HUES64 (cell line): ENCODE measurements at regions not wholly inside any gene's neighbourhood (a gene's known extent, or its start where the extent isn't known, plus 50 kb on each side); places are given as distances from the start of the nearest gene placed in this dataset.

ENCODE experiments used
- H3K27ac ChIP-seq: 2 replicates; pipeline ENCODE4 v1.7.0; 2013; ENCODE audit warnings: low read depth, low read length, inconsistent platforms
- H3K27me3 ChIP-seq: 2 replicates; pipeline ENCODE4 v1.6.1; 2013; ENCODE audit warnings: mild to moderate bottlenecking, low read length; ENCODE audit not compliant: insufficient read depth
- H3K36me3 ChIP-seq: 2 replicates; pipeline ENCODE4 v1.6.1; 2013; ENCODE audit warnings: mild to moderate bottlenecking, low read length; ENCODE audit not compliant: insufficient read depth
- H3K4me1 ChIP-seq: 2 replicates; pipeline ENCODE4 v1.6.1; 2013; ENCODE audit warnings: mild to moderate bottlenecking, low read length, moderate library complexity; ENCODE audit not compliant: insufficient read depth
- H3K4me3 ChIP-seq: 2 replicates; pipeline ENCODE4 v1.5.1; 2013; ENCODE audit warnings: mild to moderate bottlenecking, low read length, moderate library complexity
- H3K9ac ChIP-seq: 2 replicates; pipeline ENCODE4 v1.6.1; 2013; ENCODE audit warnings: mild to moderate bottlenecking, low read depth, low read length
- H3K9me3 ChIP-seq: 2 replicates; pipeline ENCODE4 v1.6.1; 2013; ENCODE audit warnings: low read depth, low read length; ENCODE audit not compliant: insufficient read depth
- WGBS: fragments of 150-250, 120-280 bp; methylation state at CpG from one replicate; pipeline ENCODE4 v1.1.7; 2013; ENCODE audit warnings: missing lambda C conversion rate; 5-methylcytosine and 5-hydroxymethylcytosine counted together

DNA sequence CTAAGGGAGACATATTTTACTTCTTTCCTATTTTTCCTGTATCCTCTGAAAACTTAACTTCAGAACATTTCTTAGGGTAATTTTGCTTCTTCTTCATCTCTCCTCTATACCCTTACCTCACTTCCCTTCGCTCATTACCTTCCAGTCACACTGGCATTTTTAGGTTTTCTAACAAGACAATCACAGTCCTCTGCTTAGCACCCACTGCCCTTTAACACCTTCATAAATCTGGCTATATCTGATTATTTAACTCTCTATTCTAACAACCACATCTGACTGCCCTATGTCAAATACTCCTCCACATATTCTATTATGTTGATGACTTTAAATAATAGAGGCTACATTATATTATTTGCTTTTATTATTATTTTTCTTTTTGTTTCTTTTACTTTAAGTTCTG is 1058.0 kb upstream of the CNTN5 start:
- Histone ChIP-seq H3K27me3 (no peaks in the 10 kb centered on the region), H3K9me3 (no peaks in the 10 kb centered on the region), H3K9ac (no peak overlapping the region), H3K27ac (no peak overlapping the region), H3K36me3 (no peaks in the 10 kb centered on the region), H3K4me1 (no peaks in the 10 kb centered on the region), H3K4me3 (no peak overlapping the region)
- WGBS, result 48% methylated on average over 1 of the region's 1 CpG

DNA sequence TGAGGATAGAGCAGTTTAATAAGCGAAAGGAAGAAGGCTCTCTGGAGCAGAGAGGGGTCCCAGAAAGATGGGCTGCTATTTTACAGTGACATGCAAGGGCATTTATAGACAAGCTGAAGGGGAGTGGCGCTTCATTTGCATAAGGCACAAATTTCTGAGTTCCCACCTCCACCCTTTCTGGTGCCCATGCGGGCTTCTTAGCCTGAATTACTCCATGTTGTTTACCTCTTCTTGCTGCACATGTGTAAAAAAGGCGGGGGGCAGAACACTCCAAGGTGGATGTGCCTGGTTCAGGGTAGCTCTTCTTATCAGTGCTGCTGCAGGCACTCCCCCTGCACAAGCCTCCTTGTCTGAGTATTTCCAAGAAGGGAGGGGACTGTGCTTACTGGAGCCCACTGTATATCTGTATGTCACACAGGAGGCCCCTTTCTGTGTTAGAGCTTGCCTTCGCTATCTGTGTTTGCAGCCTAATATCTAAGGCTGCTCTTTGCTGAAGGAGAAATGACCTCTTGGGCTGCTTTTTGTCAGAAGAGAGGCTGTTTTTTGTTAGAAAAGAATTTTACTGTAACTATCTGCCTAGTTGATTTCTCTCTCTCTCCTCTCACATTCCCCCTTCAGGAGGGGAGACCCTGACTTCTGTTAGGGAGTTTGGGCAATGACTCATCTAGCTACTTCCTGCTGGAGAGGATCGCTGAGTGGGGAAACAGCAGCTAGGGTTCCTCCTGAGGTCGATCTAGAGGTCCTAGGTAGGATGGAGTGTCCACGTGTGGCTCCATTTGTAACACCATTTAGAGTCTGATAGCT is 1057.0 kb upstream of the CNTN5 start:
- 83% methylated on average over 8 of the region's 8 CpGs for WGBS
- H3K27ac ChIP-seq, result no peak overlapping the region
- H3K9ac ChIP-seq, result no peak overlapping the region
- H3K36me3 ChIP-seq, result no peaks in the 10 kb centered on the region
- no peaks in the 10 kb centered on the region for H3K9me3 ChIP-seq
- no peaks in the 10 kb centered on the region for H3K4me1 ChIP-seq
- no peaks in the 10 kb centered on the region for H3K27me3 ChIP-seq
- H3K4me3 ChIP-seq, result no peak overlapping the region

DNA sequence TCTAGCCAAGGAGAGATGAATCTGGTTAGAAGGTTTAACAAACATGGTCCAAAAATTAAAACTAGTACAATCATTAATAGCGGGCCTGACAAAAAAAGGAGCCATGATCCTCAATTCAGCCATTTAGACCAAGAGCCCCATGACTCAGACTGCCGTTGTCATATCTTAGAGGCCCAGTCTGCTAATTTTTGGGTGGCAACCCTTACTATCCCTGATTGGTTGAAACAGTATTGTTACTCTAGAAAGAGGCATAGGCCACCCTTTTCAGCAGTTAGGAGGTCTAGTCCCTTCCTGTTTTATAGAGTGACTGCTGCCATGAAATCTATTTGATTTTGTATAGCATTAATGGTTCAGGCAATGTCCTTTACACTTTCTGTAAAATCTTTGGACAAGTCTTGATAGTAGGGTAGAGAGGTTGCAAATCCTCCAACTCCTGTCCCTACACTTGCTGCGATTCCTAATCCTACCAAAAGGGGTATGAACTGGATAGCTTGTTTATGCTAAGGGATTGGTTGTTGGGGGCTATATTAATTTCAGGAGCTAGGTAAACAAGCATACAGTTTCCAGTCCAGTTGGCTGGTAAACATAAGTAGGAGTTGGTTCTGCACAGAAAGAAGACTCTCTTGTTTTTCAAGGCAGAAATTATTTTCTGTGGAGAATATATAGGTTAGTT is 1056.3 kb upstream of the CNTN5 start:
- H3K36me3 ChIP-seq, result no peaks in the 10 kb centered on the region
- H3K9ac ChIP-seq, result no peak overlapping the region
- WGBS, result 100% methylated on average over 3 of the region's 3 CpGs
- no peaks in the 10 kb centered on the region for H3K9me3 ChIP-seq
- H3K27me3 ChIP-seq, result no peaks in the 10 kb centered on the region
- H3K4me1 ChIP-seq, result no peaks in the 10 kb centered on the region
- no peak overlapping the region for H3K4me3 ChIP-seq
- H3K27ac ChIP-seq, result no peak overlapping the region

DNA sequence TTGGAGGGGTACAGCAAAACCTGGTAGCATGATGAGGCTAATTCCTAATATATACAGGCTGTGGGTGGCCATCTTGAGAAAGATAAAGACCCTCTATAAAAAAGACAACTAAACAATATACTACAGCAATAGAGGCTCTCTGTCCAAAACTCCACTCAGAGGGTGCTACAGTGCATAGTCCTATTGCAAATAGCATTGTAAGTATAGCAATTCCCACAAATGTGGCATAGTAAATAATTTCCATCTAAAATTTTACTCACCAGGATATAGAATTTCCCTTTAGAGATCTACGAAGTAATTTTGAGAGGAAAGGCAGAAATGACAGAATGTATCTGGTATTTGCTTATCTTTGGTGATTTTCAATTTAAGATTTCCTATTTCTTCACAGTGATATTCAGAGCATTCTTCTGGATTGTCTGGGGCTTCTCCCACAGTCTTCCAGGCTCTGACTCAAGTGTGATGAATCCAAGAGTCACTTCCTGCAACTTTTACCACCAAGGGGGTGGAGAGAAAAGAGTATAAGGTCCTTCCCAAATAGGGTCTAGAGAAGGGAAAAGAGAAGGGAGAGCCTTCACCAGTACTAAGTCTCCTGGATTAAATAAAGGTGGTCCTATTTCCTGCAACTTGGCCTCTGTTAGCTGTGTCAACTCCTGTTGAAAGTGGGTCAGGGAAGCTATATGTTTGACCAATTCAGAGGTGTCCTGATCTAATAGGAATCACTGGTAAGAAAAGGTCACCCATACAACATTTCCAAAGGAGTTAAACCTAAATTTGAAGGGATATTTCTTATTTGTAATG is 1054.7 kb upstream of the CNTN5 start:
- WGBS, result 100% methylated on average over 1 of the region's 1 CpG
- Histone ChIP-seq H3K4me1 (no peaks in the 10 kb centered on the region), H3K9me3 (no peaks in the 10 kb centered on the region), H3K9ac (no peak overlapping the region), H3K27me3 (no peaks in the 10 kb centered on the region), H3K36me3 (no peaks in the 10 kb centered on the region), H3K27ac (no peak overlapping the region), H3K4me3 (no peak overlapping the region)

DNA sequence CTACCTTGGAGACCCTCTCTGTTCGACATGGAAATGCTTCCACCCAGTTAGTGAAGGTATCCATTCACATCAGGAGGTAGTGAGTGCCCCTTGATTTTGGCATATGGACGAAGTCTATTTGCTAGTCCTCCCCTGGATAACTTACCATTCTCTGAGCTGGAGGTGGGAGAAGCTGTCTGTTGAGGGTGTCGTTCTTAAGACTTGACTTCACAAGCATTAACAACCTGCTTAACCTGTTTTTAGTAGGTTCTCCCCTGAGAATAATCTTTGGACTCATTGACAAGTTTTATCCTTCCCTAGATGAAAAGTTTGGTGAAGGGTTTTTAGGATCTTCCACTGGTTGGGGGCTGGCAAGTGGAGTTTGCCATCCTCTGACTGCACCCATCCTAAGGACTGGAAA is 1053.8 kb upstream of the CNTN5 start:
- Histone ChIP-seq H3K36me3 (no peaks in the 10 kb centered on the region), H3K4me1 (no peaks in the 10 kb centered on the region), H3K27me3 (no peaks in the 10 kb centered on the region), H3K9me3 (no peaks in the 10 kb centered on the region), H3K27ac (no peak overlapping the region), H3K9ac (no peak overlapping the region), H3K4me3 (no peak overlapping the region)
- WGBS, result 94% methylated on average over 2 of the region's 3 CpGs

DNA sequence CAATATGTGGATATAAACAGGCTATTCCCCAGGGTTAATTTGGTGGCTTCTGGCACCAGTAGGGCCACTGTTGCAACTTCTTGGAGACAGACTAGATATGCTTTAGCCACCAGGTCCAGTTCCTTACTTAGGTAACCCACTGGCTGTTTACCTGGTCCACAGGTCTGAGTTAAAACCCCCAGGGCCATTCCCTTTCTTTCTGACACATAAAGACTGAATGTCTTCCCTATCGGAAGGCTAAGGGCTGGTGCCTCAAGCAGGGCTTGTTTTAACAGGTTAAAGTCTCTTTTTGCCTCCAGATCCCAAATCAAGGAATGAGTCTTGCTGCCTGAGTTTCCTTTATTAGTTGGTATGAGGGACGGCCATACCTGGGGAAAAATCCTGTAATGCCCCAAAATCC is 1052.7 kb upstream of the CNTN5 start:
- Histone ChIP-seq H3K27ac (no peak overlapping the region), H3K36me3 (no peaks in the 10 kb centered on the region), H3K4me3 (no peak overlapping the region), H3K9ac (no peak overlapping the region), H3K9me3 (no peaks in the 10 kb centered on the region), H3K4me1 (no peaks in the 10 kb centered on the region), H3K27me3 (no peaks in the 10 kb centered on the region)
- 92% methylated on average over 2 of the region's 2 CpGs for WGBS

DNA sequence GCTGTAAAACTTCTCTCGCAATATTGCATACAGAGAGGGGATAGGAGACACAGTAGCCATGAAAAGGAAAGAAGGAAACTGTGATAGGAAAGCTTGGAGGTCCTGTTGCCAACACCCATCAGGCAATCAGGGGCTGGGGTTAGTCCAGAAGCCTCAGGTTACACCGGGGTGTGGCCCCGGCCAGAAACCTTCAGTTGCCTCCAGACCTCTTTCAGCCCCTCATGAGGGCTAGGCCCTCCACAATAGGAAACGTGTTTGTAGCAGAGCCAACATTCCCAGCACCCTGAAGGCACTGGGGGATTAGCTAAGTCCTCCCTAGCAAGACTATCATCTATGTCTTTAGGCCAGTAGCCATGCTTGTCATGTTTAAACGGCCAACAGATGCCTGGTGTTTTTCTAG is 1048.0 kb upstream of the CNTN5 start:
- Histone ChIP-seq H3K36me3 (no peaks in the 10 kb centered on the region), H3K27me3 (no peaks in the 10 kb centered on the region), H3K9me3 (no peaks in the 10 kb centered on the region), H3K9ac (no peak overlapping the region), H3K4me1 (peaks cover 16% of the 10 kb centered on the region), H3K27ac (no peak overlapping the region), H3K4me3 (no peak overlapping the region)
- 84% methylated on average over 5 of the region's 5 CpGs for WGBS

DNA sequence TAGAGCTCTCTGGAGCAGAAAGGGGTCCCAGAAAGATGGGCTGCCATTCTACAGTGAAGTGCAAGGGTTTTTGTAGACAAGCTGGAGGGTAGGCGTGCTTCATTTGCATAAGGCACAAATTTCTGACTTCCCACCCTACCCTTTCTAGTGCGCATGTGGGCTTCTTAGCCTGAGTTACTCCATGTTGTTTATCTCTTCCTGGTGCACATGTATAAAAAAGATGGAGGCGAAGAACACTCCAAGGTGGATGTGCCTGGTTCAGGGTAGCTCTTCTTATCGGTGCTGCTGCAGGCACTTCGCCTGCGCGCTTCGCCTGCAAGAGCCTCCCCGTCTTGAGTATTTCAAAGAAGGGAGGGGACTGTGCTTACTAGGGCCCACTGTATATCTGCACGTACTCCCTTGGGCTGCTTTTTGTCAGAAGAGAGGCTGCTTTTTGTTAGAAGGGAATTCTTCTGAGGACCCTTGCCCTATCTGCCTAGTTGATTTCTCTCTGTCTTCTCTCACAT is 1047.3 kb upstream of the CNTN5 start:
- Histone ChIP-seq H3K4me3 (no peak overlapping the region), H3K36me3 (no peaks in the 10 kb centered on the region), H3K4me1 (peaks cover 16% of the 10 kb centered on the region), H3K27me3 (no peaks in the 10 kb centered on the region), H3K9me3 (no peaks in the 10 kb centered on the region), H3K9ac (no peak overlapping the region), H3K27ac (no peak overlapping the region)
- 87% methylated on average over 9 of the region's 10 CpGs for WGBS

DNA sequence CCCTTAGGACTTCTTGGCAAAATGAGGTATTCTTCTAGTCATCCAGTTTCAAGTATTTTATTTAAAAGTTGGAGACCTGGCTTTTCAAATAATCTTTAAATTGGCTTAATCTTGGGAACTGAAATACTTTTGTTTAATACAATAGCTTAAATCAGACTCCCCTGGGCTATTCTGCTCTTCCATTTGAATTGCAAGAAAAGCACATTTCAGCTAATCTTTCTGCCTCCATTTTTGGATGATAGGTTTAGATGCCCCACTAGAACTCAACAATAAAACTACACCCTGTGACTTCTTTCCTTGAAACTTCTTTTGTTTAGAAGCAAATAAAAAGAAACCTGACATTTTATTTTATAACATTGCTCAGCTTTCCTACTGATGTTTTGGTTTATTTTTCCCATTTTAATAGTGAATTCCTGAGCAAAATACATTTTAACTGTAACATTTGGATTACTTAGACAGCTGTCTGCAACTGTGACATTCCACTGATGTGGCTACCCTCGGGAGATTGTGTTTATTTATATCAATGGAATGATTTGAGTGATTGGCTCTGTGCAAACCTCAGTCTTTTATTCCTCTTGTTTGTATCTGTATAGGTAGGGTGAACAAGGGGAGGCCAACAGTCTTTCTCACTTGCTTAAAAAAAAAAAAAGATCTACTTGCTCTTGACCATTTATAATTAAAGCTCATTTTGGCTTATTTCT is 1045.8 kb upstream of the CNTN5 start:
- H3K4me1 ChIP-seq, result peaks cover 16% of the 10 kb centered on the region
- H3K36me3 ChIP-seq, result no peaks in the 10 kb centered on the region
- no peak overlapping the region for H3K4me3 ChIP-seq
- no peaks in the 10 kb centered on the region for H3K27me3 ChIP-seq
- 93% methylated on average over 1 of the region's 1 CpG for whole genome bisulfite sequencing
- H3K9ac ChIP-seq, result no peak overlapping the region
- no peak overlapping the region for H3K27ac ChIP-seq
- H3K9me3 ChIP-seq, result no peaks in the 10 kb centered on the region

DNA sequence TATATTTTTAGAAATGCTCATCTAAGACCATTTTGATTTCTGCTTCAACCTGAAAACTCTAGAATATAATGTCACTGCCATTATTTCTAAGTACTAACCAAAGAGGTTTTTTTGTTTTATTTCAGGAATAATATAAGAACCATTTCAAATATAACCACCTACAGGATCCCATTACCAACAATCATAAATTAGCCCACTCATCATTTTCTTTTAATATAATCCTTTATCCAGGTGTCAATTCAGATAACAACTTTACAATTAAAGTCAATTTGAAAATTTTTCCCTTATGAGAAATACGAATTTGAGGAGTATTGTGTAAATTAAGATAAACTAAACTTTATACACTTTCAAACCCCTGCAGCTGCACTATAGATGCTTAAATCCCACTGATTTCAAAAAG is 1043.0 kb upstream of the CNTN5 start:
- no peak overlapping the region for H3K9ac ChIP-seq
- no CpG with 5 or more reads among the region's 1 CpG for WGBS
- no peak overlapping the region for H3K27ac ChIP-seq
- H3K4me3 ChIP-seq, result no peak overlapping the region
- no peaks in the 10 kb centered on the region for H3K36me3 ChIP-seq
- H3K27me3 ChIP-seq, result no peaks in the 10 kb centered on the region
- no peaks in the 10 kb centered on the region for H3K9me3 ChIP-seq
- H3K4me1 ChIP-seq, result peaks cover 16% of the 10 kb centered on the region
